GM18498 (cell line): ENCODE measurements at regions not wholly inside any gene's neighbourhood (a gene's known extent, or its start where the extent isn't known, plus 50 kb on each side); places are given as distances from the start of the nearest gene placed in this dataset.

Experiments used
- ATAC-seq: cut with Tn5 transposase; IDR thresholded peaks from one replicate; pipeline ENCODE4 v1.9.1; 2021; ENCODE audit warnings: mild to moderate bottlenecking, moderate library complexity; ENCODE audit not compliant: unreplicated experiment

- no peak for ATAC-seq
Measured at GRCh38 chr7:25762511-25763462, 389.2 kb upstream of the NFE2L3 start.

GRCh38 chr7:25763463-25763860, 388.5 kb upstream of the NFE2L3 start:
- ATAC-seq = no peak

GRCh38 chr7:25765110-25765655, 386.8 kb upstream of the NFE2L3 start:
- no peak for ATAC-seq

GRCh38 chr7:25770235-25770634, 381.8 kb upstream of the NFE2L3 start:
- no peak for ATAC-seq

GRCh38 chr7:25770670-25771069, 381.3 kb upstream of the NFE2L3 start:
- no peak for ATAC-seq

- ATAC-seq = no peak
Measured at GRCh38 chr7:25771491-25771890, 380.5 kb upstream of the NFE2L3 start.

GRCh38 chr7:25772802-25773201, 379.2 kb upstream of the NFE2L3 start:
- ATAC-seq = no peak

GRCh38 chr7:25774675-25775074, 377.3 kb upstream of the NFE2L3 start:
- no peak for ATAC-seq

GRCh38 chr7:25775570-25775969, 376.4 kb upstream of the NFE2L3 start:
- ATAC-seq = no peak

GRCh38 chr7:25775999-25776743, 375.8 kb upstream of the NFE2L3 start:
- no peak for ATAC-seq

- no peak for ATAC-seq
Measured at GRCh38 chr7:25776744-25777123, 375.3 kb upstream of the NFE2L3 start.

GRCh38 chr7:25777969-25778708, 373.9 kb upstream of the NFE2L3 start:
- no peak for ATAC-seq

GRCh38 chr7:25779002-25779546, 372.9 kb upstream of the NFE2L3 start:
- ATAC-seq = no peak

GRCh38 chr7:25780904-25781303, 371.1 kb upstream of the NFE2L3 start:
- ATAC-seq = no peak

- no peak for ATAC-seq
Measured at GRCh38 chr7:25781704-25782103, 370.3 kb upstream of the NFE2L3 start.

GRCh38 chr7:25786936-25787335, 365.1 kb upstream of the NFE2L3 start:
- ATAC-seq = no peak

GRCh38 chr7:25787336-25787735, 364.7 kb upstream of the NFE2L3 start:
- no peak for ATAC-seq

GRCh38 chr7:25788371-25788770, 363.6 kb upstream of the NFE2L3 start:
- ATAC-seq = no peak

GRCh38 chr7:25788961-25789620, 362.9 kb upstream of the NFE2L3 start:
- no peak for ATAC-seq
